GM23338 (cell line): ENCODE measurements at regions not wholly inside any gene's neighbourhood (a gene's known extent, or its start where the extent isn't known, plus 50 kb on each side); places are given as distances from the start of the nearest gene placed in this dataset.

Source experiments
- ATAC-seq: fragments of 200-7000 bp; cut with Tn5 transposase; 3 replicates; pipeline ENCODE4 v1.9.1; 2020
- DNase-seq: peaks from one replicate; pipeline ENCODE4 v3.0.0-alpha.2; 2015; ENCODE audit warnings: low spot score
- H2AFZ ChIP-seq: fragments of 200-600 bp; sonication (generic); 2 replicates; pipeline ENCODE4 v1.8.0; 2016; ENCODE audit warnings: antibody characterized with exemption, mild to moderate bottlenecking, moderate library complexity
- H3F3A ChIP-seq: fragments of 200-600 bp; sonication (generic); replicated peaks from 2 replicates; pipeline ENCODE4 v1.8.0; 2017; ENCODE audit warnings: antibody characterized with exemption, mixed run types, low read depth
- H3K27ac ChIP-seq: fragments of 200-600 bp; sonication (generic); 2 replicates; pipeline ENCODE4 v1.6.1; 2016; ENCODE audit warnings: low read depth
- H3K27me3 ChIP-seq: fragments of 200-600 bp; sonication (generic); 2 replicates; pipeline ENCODE4 v1.8.0; 2016; ENCODE audit warnings: mild to moderate bottlenecking, mixed run types, moderate library complexity; ENCODE audit not compliant: insufficient read depth
- H3K36me3 ChIP-seq: fragments of 200-600 bp; sonication (generic); 2 replicates; pipeline ENCODE4 v1.8.0; 2016; ENCODE audit warnings: mild to moderate bottlenecking; ENCODE audit not compliant: insufficient read depth
- H3K4me1 ChIP-seq: fragments of 200-600 bp; sonication (generic); 2 replicates; pipeline ENCODE4 v1.8.0; 2016; ENCODE audit warnings: mild to moderate bottlenecking, moderate library complexity; ENCODE audit not compliant: insufficient read depth
- H3K4me2 ChIP-seq: fragments of 200-600 bp; sonication (generic); 2 replicates; pipeline ENCODE4 v1.7.1; 2017; ENCODE audit warnings: mixed run types
- H3K4me3 ChIP-seq: fragments of 200-600 bp; sonication (generic); 2 replicates; pipeline ENCODE4 v1.6.1; 2016; ENCODE audit warnings: mixed run types
- H3K79me2 ChIP-seq: fragments of 200-600 bp; sonication (generic); replicated peaks from 2 replicates; pipeline ENCODE4 v1.8.0; 2017; ENCODE audit warnings: mild to moderate bottlenecking; ENCODE audit not compliant: insufficient read depth
- H3K9me2 ChIP-seq: fragments of 200-600 bp; sonication (generic); 2 replicates; pipeline ENCODE4 v1.8.0; 2017; ENCODE audit not compliant: insufficient read depth
- H4K20me1 ChIP-seq: fragments of 200-600 bp; sonication (generic); replicated peaks from 2 replicates; pipeline ENCODE4 v1.8.0; 2017; ENCODE audit warnings: mild to moderate bottlenecking; ENCODE audit not compliant: insufficient read depth
- H3K27ac Mint-ChIP-seq: 2 replicates; pipeline ENCODE4 v1.8.0; 2020; ENCODE audit warnings: inconsistent platforms, mild to moderate bottlenecking, moderate library complexity, mixed read lengths
- H3K27me3 Mint-ChIP-seq: 3 replicates; pipeline ENCODE4 v1.8.0; 2022; ENCODE audit warnings: low read depth, mild to moderate bottlenecking, moderate library complexity, mixed read lengths, inconsistent platforms; ENCODE audit not compliant: insufficient read depth, poor library complexity
- H3K36me3 Mint-ChIP-seq: 3 replicates; pipeline ENCODE4 v1.8.0; 2021; ENCODE audit warnings: low read depth, mild to moderate bottlenecking, inconsistent platforms, moderate library complexity, mixed read lengths
- H3K4me1 Mint-ChIP-seq: 3 replicates; pipeline ENCODE4 v1.8.0; 2020; ENCODE audit warnings: mild to moderate bottlenecking, inconsistent platforms, mixed read lengths
- H3K4me3 Mint-ChIP-seq: 3 replicates; pipeline ENCODE4 v1.8.0; 2021; ENCODE audit warnings: moderate library complexity, mild to moderate bottlenecking, inconsistent platforms, mixed read lengths
- H3K9me3 Mint-ChIP-seq: 3 replicates; pipeline ENCODE4 v1.8.0; 2020; ENCODE audit warnings: moderate library complexity, mild to moderate bottlenecking, inconsistent platforms, mixed read lengths
- ETS1 ChIP-seq: IDR thresholded peaks from 2 replicates; pipeline ENCODE4 v1.6.1; 2016; ENCODE audit warnings: antibody characterized with exemption
- EZH2 ChIP-seq: fragments of 200-600 bp; sonication (generic); IDR thresholded peaks from one replicate; pipeline ENCODE4 v1.8.0; 2017; ENCODE audit warnings: antibody characterized with exemption, mild to moderate bottlenecking, low read depth; ENCODE audit not compliant: unreplicated experiment
- JUNB ChIP-seq: IDR thresholded peaks from one replicate; pipeline ENCODE4 v1.6.1; 2016; ENCODE audit warnings: antibody characterized with exemption; ENCODE audit not compliant: unreplicated experiment
- NANOG ChIP-seq: IDR thresholded peaks from 2 replicates; pipeline ENCODE4 v1.6.1; 2016; ENCODE audit warnings: antibody characterized with exemption, borderline replicate concordance
- POLR2AphosphoS5 ChIP-seq: IDR thresholded peaks from 2 replicates; pipeline ENCODE4 v1.6.1; 2016; ENCODE audit warnings: antibody characterized with exemption, low read depth
- STAT1 ChIP-seq: IDR thresholded peaks from one replicate; pipeline ENCODE4 v1.6.1; 2016; ENCODE audit warnings: antibody characterized with exemption; ENCODE audit not compliant: unreplicated experiment
- ZNF114 ChIP-seq: fragments of 250-450 bp; sonication (Bioruptor Pico); IDR thresholded peaks from 2 replicates; pipeline ENCODE4 v1.5.0; 2020; ENCODE audit warnings: mild to moderate bottlenecking, moderate library complexity
- ZNF462 ChIP-seq: fragments of 250-450 bp; sonication (Bioruptor Pico); IDR thresholded peaks from 2 replicates; pipeline ENCODE4 v1.5.0; 2020; ENCODE audit warnings: mild to moderate bottlenecking, moderate library complexity
- TF ChIP-seq, protein P1 (sequence below), 2 experiments: fragments of 200-600 bp in 1 of 2; sonication (generic) in 1 of 2; conservative IDR thresholded peaks; 2 replicates each; pipeline versions ENCODE4 v1.5.1 to v1.6.1; 2016 to 2017; ENCODE audit warnings: antibody characterized with exemption in 2 of 2, low read depth in 2 of 2, mild to moderate bottlenecking in 2 of 2, moderate library complexity in 1 of 2
- TF ChIP-seq, protein P2 (sequence below): IDR thresholded peaks from one replicate; pipeline ENCODE4 v1.6.1; 2018; ENCODE audit warnings: antibody characterized with exemption; ENCODE audit not compliant: unreplicated experiment

- no peak for TF ChIP-seq ZNF462 (CRISPR knock-in tag)
- no peak for TF ChIP-seq EZH2
Measured at GRCh38 chr1:192475329-192475728, 100.2 kb upstream of the RGS1 start (continued).

- DNase-seq (no peak), ATAC-seq (no peak)
- Mint-ChIP-seq H3K27ac (no peak overlapping the region), H3K36me3 (no peaks in the 10 kb centered on the region), H3K9me3 (peaks cover 3% of the 10 kb centered on the region; the same call in 1 of the 3 replicates), H3K27me3 (no peaks in the 10 kb centered on the region), H3K4me3 (no peak overlapping the region), H3K4me1 (no peaks in the 10 kb centered on the region)
- H3K27me3 ChIP-seq = no peaks in the 10 kb centered on the region
- H3K36me3 ChIP-seq = no peaks in the 10 kb centered on the region
- no peak overlapping the region for H3K4me2 ChIP-seq
- no peaks in the 10 kb centered on the region for H3F3A ChIP-seq
- no peaks in the 10 kb centered on the region for H3K9me2 ChIP-seq
- H3K4me3 ChIP-seq = no peak overlapping the region
- no peaks in the 10 kb centered on the region for H4K20me1 ChIP-seq
- no peaks in the 10 kb centered on the region for H3K4me1 ChIP-seq
- no peaks in the 10 kb centered on the region for H3K79me2 ChIP-seq
- H3K27ac ChIP-seq = no peak overlapping the region
- H2AFZ ChIP-seq = no peak overlapping the region
- TF ChIP-seq, protein P1, sequence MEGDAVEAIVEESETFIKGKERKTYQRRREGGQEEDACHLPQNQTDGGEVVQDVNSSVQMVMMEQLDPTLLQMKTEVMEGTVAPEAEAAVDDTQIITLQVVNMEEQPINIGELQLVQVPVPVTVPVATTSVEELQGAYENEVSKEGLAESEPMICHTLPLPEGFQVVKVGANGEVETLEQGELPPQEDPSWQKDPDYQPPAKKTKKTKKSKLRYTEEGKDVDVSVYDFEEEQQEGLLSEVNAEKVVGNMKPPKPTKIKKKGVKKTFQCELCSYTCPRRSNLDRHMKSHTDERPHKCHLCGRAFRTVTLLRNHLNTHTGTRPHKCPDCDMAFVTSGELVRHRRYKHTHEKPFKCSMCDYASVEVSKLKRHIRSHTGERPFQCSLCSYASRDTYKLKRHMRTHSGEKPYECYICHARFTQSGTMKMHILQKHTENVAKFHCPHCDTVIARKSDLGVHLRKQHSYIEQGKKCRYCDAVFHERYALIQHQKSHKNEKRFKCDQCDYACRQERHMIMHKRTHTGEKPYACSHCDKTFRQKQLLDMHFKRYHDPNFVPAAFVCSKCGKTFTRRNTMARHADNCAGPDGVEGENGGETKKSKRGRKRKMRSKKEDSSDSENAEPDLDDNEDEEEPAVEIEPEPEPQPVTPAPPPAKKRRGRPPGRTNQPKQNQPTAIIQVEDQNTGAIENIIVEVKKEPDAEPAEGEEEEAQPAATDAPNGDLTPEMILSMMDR (conservative IDR thresholded peaks at IDR 0.05; ENCODE audit: low read depth in 2 of 2) = no peak
- TF ChIP-seq EZH2 = no peak
- no peak for TF ChIP-seq JUNB
- TF ChIP-seq ETS1 = no peak
- TF ChIP-seq POLR2AphosphoS5 = no peak
- no peak for TF ChIP-seq STAT1
- TF ChIP-seq ZNF114 (CRISPR knock-in tag) = no peak
- no peak for TF ChIP-seq NANOG
- TF ChIP-seq, protein P2, sequence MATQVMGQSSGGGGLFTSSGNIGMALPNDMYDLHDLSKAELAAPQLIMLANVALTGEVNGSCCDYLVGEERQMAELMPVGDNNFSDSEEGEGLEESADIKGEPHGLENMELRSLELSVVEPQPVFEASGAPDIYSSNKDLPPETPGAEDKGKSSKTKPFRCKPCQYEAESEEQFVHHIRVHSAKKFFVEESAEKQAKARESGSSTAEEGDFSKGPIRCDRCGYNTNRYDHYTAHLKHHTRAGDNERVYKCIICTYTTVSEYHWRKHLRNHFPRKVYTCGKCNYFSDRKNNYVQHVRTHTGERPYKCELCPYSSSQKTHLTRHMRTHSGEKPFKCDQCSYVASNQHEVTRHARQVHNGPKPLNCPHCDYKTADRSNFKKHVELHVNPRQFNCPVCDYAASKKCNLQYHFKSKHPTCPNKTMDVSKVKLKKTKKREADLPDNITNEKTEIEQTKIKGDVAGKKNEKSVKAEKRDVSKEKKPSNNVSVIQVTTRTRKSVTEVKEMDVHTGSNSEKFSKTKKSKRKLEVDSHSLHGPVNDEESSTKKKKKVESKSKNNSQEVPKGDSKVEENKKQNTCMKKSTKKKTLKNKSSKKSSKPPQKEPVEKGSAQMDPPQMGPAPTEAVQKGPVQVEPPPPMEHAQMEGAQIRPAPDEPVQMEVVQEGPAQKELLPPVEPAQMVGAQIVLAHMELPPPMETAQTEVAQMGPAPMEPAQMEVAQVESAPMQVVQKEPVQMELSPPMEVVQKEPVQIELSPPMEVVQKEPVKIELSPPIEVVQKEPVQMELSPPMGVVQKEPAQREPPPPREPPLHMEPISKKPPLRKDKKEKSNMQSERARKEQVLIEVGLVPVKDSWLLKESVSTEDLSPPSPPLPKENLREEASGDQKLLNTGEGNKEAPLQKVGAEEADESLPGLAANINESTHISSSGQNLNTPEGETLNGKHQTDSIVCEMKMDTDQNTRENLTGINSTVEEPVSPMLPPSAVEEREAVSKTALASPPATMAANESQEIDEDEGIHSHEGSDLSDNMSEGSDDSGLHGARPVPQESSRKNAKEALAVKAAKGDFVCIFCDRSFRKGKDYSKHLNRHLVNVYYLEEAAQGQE = no peak
Measured at GRCh38 chr1:192475970-192476369, 99.6 kb upstream of the RGS1 start.
